HUDEP-2 (cell line): ENCODE measurements at regions not wholly inside any gene's neighbourhood (a gene's known extent, or its start where the extent isn't known, plus 50 kb on each side); places are given as distances from the start of the nearest gene placed in this dataset.
"Not testable (repeated sequence)": the region's sequence is repeated elsewhere in the genome, so short reads cannot be mapped to it uniquely, and the experiment has no call there.

Experiments used
- DNase-seq, 76 experiments: peaks; one replicate each; lab custom pipeline; 2025; ENCODE audit not compliant: unreplicated experiment in 76 of 76; lab: John Stamatoyannopoulos, UW

DNA sequence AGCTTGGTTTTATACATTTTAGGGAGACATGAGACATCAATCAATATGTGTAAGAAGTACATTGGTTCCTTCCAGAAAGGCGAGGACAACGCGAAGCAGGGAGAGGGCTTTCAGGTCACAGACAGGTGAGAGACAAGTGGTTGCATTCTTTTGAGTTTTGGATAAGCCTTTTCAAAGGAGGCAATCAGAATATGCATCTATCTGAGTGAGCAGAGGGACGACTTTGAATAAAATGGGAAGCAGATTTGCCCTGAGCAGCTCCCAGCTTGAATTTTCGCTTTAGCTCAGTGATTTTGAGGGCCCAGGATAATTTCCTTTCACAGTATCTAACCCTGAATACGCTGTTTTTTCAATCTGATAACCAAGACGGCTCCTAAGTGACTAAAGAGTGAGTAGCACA, 82.5 kb upstream of the MYO3A start:
- DNase-seq = no peak

DNA sequence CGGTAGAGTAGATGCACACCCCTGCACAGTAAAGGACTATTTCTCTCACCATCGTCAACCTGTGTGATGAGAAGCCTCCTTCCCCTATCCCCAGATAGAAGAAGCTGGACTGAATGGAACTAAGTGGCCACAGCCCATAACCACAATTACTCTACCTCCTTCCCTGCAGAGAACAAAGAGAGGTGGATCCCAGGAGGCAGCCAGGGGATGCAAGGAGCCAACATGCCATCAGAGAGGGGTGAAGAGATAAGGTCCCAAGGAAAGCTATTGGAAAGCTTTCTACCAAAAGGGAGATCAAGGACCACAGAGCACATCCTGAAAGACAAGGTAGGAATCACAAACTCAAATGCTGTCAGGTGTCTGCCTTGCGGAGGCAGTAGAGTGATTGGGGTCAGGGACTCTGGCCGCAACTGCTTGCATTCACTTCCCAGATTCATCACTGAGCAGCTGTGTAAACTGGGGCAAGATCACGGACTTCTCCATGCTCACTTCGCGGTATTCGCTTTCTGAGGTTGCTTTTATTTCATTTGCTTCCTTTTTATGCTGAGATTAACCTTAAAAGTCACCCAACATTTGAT, 81.6 kb upstream of the MYO3A start:
- DNase-seq = no peak

DNA sequence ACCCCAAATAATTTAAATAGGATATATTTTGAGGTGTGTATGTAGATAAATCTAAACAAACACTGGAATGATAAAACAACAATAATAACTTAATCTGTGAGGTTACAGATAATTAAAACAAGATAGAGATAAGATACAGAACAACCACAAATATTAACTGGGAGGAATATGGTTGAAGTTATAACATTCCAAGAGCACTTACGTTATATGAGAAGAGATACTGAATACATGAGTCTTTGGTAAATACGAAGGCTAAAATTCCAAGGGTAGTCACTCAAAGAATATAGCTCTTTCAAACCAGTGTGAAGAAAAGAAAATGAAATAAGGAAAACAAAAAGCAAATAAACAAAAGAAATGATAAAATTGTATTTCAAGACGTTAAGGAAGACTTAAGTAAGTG, 76.0 kb upstream of the MYO3A start:
- no peak for DNase-seq

DNA sequence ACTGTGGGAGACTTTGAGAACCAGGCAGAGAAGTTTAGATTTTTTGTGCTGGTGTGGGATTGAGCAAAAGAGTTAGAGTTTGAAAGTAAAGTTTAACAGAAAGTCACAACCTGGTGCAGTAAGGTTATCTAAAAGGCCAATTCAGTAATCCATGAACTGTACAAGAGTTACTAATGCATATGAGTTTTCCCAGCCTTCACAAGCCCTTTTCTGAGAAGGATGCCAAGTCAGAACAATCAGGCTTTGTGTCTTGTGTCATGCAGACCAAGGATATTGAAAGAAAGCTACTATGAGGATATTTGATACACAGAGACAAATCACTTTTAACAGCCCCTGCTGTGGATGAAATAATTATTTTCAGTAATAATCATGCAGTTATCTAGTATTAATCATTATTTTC, 68.8 kb upstream of the MYO3A start:
- DNase-seq = no peak

DNA sequence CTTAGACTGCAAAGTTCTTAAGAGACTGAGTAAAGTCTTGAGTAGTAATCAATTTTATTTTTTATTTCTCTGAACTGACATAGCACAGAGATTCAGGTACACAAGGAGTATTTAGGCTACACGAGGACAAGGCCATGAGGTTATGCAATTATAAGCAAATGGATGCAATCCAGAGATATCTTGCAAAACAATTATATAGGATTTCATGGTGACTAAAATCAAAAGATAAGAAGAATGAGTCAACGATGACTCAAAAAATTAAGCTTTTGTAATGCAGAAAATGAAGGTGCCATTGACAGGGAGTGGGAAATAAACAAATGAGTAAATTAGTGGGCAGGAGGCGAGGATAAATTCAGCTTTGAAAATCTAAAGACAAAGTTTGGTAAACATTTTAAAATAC, 66.7 kb upstream of the MYO3A start:
- no peak for DNase-seq

DNA sequence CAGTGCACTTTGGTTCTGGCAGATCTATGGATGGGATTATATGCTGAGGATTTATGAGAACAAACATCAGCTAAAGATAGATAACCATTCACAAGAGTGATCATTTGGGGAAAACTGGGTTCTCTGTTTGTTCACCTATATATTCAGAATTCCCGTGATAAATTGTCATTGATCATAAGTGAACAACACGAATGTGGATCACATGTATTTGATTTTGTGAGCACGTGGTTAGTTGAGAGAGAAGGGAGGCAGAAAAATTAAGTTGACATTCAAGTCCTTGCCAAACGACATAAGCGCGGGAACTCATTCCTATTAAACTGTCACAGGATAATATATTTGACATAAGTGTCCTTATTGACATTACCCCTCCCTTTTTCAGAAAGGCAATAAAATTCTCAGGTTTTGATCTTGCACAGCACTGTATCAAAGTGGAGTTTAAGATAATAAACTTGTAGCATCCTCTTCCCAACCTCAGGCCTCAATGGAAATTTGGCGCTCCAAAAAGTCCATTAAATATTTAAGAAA, 64.9 kb upstream of the MYO3A start:
- DNase-seq = no peak

DNA sequence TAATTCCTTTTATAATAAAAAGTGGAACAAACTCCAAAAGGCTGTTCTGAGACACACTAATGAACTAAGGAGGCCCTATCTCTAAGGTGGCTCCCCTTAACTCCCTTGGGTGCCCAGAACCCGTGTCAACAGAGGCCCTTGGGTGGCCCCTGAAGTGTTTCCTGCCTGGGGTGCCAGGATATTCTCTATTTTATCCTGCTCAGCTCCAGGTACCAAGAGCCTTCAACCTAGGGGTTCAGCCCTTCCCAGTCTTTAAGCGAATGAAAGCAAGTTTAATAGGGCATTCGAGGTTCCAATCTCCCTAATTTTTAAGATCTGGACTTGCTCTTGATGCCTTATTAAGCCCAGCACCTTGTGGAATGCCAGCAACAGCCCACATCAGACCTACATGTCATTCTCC, 64.4 kb upstream of the MYO3A start:
- DNase-seq = no peak

DNA sequence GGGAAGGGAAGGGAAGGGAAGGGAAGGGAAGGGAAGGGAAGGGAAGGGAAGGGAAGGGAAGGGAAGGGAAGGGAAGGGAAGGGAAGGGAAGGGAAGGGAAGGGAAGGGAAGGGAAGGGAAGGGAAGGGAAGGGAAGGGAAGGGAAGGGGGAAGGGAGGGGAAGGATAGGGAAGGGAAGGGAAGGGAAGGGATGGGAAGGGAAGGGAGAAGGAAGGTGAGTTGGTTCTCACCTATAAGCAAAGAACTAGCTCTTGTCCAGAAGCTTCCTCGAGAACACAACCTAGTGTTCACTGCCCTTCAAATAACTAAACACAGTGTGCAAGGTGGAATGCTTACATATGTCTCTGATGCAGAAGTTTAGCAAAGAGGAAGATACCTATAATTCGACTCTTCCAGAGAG, 59.6 kb upstream of the MYO3A start:
- not testable (repeated sequence) for DNase-seq

DNA sequence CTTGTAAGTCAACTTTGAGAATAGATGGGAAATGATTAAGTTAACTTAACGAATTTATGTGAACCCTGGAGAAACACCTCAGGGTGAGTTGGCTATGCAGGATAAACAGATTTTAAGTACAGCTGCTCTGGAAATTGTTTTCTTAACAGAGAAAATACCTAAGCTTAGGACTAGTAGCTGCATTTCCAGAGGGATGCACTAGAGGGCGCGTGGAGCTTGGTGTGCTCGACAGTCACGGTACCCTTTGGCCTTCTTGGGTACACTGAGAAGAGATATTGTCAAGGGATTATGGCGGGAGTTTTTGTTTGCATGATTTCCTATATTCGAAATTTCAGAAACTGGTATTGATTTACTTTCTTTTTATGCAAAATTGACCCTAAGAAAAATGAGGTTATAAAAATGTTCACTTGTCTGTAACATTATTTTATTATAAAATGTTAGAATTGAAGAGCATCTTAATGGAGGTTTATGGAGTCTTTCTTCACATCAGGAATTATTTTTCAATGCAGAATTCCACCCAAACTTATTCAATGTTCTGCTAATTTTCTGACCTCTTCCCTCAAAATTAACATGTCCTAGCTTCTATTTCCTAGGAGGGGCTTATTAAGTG, 58.4 kb upstream of the MYO3A start:
- DNase-seq = peak in 58 of 76 experiments; percentile 0 to 70 (median 32)

DNA sequence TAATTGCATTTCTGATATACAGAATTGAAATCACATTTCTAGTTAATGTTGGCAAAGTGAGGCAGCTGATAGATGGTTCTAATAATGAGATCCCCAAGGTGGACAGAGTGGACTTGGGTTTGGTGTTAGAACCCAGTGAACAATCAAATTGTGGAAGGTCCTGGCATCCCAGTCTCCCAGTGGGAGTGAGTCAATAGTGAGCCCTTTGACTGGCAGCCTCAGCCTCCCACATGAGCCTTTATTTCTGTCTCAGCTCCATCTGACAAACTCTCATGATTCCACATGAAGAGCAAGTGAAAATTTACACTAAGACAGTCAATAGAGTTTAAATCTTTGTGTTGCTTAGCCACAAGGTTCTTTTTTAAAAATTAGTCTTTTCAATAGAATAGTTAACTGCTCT, 56.7 kb upstream of the MYO3A start:
- no peak for DNase-seq
